Iris pigment epithelial cell (primary cell): ENCODE measurements at regions not wholly inside any gene's neighbourhood (a gene's known extent, or its start where the extent isn't known, plus 50 kb on each side); places are given as distances from the start of the nearest gene placed in this dataset.
A peak's percentile ranks its signal among the peaks of the same experiment; 100 is the strongest.

Experiments
- DNase-seq: peaks from one replicate; pipeline ENCODE4 v3.0.0-alpha.2; 2011; ENCODE audit warnings: low read depth

GRCh38 chr7:137172105-137172590 lies 171.4 kb downstream of the PTN start:
- no peak for DNase-seq

DNA sequence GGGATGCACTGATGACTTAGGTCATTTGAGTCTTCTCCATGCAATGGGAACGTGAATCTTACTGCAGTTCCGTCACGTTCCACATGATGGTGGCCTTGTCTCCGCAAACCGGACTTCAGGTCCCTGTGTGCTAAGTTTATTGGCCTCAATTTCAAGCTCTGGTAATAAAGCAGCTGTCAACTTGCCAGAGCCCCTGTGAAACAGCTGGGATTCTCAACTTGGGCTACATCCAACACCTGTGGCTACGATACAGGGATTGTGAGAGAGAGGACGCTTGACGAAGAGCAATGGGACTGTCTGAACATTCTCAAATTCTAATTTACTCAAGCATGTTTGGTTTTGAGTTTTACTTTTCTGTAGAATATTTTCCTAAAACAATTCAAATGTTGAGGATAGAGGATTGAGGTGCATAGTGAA lies 174.2 kb downstream of the PTN start:
- peak; percentile 80 for DNase-seq

GRCh38 chr7:137167609-137168008 lies 175.9 kb downstream of the PTN start:
- no peak for DNase-seq

GRCh38 chr7:137166363-137166762 lies 177.2 kb downstream of the PTN start:
- DNase-seq, result no peak

GRCh38 chr7:137165786-137166185 lies 177.7 kb downstream of the PTN start:
- DNase-seq, result no peak

- DNase-seq, result no peak
Observed at GRCh38 chr7:137165241-137165640, 178.3 kb downstream of the PTN start.

- DNase-seq, result no peak
Observed at GRCh38 chr7:137164251-137164650, 179.3 kb downstream of the PTN start.

GRCh38 chr7:137160236-137160635 lies 183.3 kb downstream of the PTN start:
- DNase-seq, result peak; percentile 23

GRCh38 chr7:137157256-137157655 lies 186.3 kb downstream of the PTN start:
- no peak for DNase-seq

- DNase-seq, result no peak
Observed at GRCh38 chr7:137151690-137152052, 191.9 kb downstream of the PTN start.

- peak; percentile 78 for DNase-seq
Observed at GRCh38 chr7:137151041-137151689, 192.4 kb downstream of the PTN start.

DNA sequence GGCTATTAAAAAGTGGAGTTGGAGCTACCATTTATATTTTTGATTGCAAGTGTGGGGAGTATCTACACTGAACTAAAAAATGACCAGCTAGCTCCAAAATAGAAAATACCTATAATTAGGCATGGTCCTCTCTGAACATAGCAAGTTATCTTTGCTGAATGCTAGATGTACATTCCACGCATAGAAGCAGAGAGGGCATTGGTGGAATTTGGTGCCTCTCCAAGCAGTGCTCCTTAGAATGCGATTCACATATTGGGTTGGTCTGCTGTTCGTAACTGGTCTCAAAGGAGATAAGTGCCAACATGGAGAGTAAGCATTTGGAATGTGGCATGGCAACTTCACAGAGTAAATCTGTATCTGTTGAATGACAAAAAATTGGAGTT lies 196.2 kb downstream of the PTN start:
- no peak for DNase-seq

DNA sequence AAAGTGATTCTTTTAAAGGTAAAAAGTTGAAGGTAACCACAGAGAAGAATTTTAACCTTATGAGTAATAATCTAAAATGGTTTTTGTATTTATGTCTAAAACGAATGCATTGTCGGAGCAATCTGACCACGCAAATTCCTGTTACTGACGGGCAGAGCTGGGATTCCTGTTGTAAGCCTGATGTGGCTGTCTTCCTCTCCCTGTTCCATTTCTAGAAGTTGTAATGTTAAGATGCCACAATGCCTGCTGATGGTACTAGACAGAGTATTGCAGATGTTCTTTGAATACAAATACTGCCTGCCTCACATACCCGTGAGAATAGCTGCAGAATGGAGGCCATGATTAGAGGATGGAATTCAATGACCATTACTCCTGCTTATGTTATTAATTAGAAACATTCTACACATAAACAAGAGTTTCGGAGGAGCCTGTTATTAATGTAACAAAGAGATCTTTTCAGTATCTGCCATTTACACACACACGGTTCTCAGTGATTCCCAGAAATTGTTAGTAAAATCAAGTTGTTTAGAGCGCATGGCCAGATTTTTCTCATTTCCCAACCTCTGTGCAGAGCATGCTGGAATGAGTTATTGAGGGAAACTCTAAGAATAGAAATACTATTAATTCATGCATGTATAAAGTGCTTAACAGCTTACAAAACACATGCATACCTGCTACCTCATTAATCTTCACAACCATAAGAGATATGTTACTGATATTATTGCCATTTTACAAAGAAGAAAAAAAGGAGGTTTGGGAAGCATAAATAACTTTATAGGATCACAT lies 196.8 kb downstream of the PTN start:
- DNase-seq, result peak; percentile 94

GRCh38 chr7:137146012-137146455 lies 197.5 kb downstream of the PTN start:
- peak; percentile 89 for DNase-seq

GRCh38 chr7:137142376-137142775 lies 201.2 kb downstream of the PTN start:
- DNase-seq, result peak; percentile 52

DNA sequence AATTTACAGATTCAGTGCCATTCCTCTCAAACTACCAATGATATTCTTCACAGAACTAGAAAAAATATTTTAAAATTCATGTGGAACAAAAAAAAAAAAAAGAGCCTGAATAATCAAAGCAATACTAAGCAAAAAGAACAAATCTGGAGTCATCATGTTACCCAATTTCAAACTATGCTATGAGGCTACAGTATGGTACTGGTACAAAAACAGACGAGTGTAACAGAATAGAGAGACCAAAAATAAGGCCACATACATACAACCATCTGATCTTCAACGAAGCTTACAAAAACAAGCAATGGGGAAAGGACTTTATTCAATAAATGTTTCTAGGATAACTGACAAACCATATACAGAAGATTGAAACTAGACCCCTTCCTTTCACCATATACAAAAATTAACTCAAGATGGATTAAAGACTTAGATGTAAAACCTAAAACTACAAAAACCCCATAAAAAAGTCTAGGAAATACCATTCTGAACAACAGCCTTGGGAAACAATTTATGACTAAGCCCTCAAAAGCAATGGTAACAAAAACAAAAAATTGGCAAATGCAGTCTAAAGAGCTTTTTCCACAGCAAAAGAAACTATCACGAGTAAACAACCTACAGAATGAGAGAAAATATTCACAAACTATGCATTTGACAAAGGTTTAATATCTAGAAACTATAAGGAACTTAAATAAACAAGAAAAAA lies 207.7 kb downstream of the PTN start:
- peak; percentile 77 for DNase-seq

GRCh38 chr7:137130751-137131158 lies 212.8 kb downstream of the PTN start:
- peak; percentile 75 for DNase-seq

DNA sequence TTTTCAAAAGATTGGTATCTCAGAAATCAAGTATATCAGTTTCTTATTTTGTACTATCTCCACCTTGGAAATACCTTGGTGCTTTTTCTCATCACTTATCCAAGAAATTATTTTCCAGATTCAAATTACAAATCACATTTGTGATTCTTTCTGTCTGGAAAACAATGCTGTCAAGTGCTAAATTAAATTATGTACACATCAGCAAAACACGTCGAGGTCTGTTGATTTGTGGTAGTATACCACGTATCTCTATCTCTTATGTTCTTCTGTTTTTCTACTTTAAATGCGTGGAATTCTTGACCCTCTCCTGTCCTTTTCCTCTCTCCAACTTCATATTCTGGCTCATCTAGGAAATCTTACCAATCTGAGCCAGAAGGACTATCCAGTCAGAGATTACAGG lies 214.5 kb downstream of the PTN start:
- no peak for DNase-seq

GRCh38 chr7:137127806-137128205 lies 215.7 kb downstream of the PTN start:
- DNase-seq, result no peak

DNA sequence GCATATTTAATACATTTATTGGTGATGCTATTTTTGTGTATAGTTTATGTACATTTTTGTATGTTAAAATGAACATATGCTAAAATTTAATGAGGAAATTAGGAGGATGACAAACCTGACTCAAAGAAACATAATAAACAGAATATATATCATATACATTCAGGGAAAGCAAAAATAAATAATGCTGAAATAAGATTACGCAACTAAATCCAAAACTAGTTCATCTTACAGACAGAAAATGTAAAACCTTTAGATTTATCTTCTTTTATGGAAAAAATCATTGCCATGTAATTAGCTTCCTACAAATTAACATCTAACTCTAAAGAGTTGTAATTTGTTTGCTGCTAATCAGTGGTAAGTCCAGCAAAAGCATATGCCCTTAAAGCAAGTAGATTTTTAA lies 216.5 kb downstream of the PTN start:
- no peak for DNase-seq

DNA sequence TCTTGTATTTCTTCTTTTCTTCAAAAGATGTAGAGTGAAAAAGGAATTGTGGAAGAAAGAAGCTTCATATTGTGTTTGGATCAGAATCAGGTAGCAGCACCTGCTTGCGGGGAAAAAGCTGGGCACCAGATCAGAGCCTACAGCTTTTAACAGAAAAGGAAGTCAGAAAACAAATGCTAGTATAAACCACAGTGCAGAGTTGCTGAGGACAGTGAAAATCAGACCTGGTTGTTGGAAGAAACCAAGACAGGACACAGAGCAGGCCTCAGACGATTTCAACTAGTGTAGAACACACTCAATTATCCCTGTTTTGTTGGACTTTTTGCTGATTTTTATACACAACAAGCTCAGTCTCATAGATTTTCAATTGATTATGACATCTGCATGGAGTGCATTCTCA lies 221.4 kb downstream of the PTN start:
- no peak for DNase-seq

DNA sequence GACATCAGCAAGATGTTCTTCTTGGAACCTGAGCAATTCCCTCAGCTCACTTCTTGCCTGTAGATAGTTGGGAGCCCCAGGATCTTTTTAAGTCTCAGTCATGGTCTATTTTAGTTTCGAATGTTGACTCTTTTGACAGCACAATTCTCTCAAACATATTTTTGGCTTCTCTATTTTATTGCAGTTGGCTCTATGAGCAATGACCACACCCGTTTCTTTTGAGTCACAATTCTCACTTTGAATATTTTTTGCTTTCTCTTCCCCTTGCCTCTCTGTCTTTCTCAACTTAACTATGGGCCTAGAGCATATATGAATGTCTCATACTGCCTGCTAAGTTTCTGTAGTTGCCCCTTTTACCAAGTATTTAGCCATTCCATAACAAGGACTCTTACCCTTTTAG lies 222.8 kb downstream of the PTN start:
- no peak for DNase-seq

DNA sequence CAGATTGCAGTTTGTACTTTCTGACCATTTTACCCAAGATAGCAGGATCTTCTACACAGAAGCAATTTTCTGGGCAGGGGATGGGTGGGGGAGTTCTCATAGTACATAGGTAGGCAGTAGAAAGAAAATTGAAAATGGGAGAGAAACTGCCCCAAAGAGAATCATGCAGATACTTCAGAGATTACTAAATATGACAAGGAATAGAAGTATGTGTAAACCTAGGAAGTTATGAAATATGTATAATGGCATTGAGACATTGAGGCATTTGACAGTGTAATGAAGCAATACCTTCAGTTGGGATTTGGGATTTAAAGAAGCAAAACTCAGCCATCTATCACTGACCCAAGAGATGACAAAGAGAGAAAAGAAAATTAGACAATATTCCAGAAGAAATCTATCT lies 233.0 kb downstream of the PTN start:
- peak; percentile 71 for DNase-seq
